NCI-H82 treated with DMSO at 0.1 percent for 48 hours (cell line): ENCODE measurements at regions not wholly inside any gene's neighbourhood (a gene's known extent, or its start where the extent isn't known, plus 50 kb on each side); places are given as distances from the start of the nearest gene placed in this dataset.
"Not testable (repeated sequence)": the region's sequence is repeated elsewhere in the genome, so short reads cannot be mapped to it uniquely, and the experiment has no call there.

Source experiments
- DNase-seq: peaks from one replicate; lab custom pipeline; 2025; ENCODE audit not compliant: unreplicated experiment; lab: John Stamatoyannopoulos, UW

DNA sequence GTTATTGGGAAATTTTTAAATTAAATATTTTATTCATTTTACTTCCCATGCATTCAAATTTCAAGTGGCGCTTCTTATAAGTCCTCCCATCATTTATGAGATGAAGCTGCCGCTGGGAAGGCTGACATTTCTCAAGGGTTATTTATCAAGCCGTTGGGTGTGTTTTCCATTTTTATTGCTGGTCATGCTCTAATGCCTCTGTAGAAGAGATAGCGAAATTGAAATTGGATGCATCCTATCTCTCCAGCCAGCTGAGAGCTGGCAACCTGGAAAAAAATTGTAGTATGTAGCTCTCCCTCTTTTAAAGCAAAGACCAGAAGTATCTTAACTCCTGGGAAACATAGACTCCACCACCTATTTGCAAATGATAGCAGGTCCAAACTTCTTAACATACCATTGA lies 135.9 kb downstream of the C6orf118 start:
- DNase-seq: no peak

DNA sequence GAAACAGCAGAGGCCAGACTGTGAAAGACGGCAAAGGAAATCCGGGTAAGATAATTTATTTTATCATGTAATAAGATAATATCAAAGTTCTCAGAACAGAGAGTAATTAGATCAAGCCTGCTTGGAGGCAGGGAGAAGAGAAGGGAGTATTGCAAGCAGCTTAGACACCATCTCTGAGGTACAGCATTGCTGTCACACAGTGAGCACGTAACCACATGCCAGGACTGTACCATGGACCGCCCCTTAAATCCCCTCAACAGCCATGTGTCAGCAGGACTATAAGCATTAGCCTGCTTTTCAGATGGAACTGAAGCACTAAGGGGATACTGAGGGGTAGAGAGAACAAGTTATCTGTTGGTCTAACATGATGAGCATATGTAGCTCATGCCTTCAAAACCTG lies 141.5 kb downstream of the C6orf118 start:
- peak; percentile 69 for DNase-seq

DNA sequence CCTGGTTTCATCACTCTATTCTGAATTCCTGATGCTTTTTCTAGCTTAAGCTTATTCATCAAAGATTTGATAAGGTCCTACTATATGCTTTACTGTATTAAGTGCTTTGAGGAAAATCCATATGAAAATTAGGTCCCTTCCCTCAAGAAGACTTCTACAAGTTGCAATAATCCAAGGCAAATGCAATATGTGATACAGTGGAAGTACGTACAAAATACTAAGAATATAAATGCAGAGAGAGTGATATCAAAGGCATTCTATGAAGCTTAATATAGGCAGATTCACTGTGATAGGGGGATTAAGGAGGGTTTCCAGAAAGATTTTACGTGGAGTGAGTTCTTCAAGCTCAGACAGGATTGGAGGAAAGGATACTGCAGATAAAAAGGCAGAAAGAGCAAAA lies 142.1 kb downstream of the C6orf118 start:
- DNase-seq: no peak

DNA sequence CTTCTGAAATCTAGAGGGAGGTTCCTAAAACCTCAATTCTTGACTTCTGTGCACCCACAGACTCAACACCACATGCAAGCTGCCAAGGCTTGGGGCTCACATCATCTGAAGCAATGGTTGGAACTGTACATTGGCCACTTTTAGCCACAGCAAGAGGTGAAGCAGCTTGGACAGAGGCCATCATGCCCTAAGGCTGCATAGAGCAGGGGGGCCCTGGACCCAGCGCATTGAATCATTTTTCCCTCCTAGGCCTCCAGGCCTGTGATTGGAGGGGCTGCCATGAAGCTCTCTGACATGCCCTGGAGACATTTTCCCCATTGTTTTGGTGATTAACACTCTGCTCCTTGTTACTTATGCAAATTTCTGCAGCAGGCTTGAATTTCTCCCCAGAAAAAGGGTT lies 145.9 kb downstream of the C6orf118 start:
- DNase-seq: no peak

DNA sequence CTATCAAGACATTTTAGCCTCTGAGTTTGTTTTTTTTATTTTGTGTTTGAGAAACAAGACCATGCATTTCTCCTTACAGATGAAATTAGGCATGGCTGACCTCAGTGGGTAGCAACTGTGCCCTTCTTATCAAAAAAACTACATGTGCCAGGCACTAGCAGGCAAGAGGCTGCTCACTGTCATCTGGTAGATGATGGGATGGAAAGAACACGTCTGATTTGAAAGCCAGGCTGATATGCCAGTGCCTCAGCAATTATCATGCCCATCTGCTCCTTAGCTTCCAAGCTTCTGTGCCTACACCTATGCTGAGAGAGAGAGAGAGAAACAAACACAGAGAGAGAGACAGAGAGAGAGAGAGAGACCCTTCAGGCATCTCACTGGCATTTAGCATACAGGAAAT lies 149.9 kb downstream of the C6orf118 start:
- DNase-seq: no peak

DNA sequence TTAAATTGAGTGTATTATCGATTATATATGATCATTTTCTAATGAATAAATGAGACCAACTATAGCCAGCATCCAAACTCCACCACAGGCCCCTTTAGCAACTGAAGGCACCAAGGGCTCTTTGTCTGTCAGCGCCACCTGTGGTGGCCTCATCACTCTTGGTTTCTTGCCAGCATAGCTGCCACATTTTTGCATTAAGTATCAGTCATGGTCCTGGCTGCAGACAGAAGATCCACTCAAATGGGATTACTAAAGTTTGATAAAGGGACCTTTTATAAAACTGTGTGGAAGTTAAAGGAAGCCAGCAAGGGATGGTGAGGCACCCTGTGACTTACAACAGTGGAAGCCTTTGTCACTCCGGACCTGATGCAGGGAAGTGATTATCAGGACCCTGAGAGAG lies 162.9 kb downstream of the C6orf118 start:
- DNase-seq: no peak

DNA sequence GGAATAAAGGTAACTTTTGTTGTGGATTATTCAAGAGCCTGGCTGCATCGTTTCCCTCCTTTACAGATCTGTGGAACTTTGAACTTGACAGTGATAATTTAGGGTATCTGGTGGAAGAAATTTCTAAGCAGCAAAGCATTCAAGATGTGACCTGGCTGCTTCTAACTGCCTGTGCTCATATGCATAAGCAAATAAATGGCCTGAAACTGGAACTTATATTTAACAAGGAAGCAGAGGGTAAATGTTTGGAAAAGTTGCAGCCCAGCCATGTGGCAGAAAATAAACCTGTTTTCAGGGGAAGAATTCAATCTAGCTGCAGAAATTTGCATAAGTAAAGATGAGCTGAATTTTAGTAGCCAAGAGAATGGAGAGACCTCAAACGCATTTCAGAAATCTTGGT lies 173.5 kb downstream of the C6orf118 start:
- DNase-seq: no peak

DNA sequence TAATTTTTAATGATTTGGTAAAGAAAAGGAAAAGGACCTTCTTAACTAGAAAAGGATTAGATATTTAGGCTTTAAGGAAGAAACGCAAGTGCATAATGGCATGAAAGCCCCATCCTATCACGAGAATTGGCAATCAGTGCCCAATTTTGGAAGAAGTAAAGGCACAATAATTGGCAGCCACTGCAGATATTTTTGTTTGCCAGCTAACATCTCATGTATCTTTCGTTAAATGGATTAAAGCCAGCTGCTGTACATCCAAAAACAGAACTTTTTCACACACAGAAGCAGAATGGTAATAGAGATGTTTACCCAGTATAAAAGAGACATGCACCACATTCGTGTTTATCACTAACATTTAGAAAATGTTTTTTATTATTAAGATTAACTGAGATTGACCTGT lies 180.3 kb downstream of the C6orf118 start:
- no peak for DNase-seq

DNA sequence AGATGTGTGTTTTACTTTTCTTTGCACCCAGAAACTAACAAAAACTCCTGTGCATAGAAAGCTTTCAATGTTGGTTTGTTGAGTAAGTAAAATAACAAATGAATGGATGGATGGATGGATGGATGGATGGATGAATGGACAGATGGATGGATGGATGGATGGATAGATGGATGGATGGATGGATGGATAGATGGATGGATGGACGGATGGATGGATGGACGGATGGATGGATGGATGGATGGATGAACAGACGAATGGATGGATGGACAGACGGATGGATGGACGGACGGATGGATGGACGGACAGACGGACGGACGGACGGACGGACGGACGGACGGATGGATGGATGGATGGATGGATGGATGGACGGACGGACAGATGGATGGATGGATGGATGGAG lies 181.7 kb downstream of the C6orf118 start:
- DNase-seq: not testable (repeated sequence)

DNA sequence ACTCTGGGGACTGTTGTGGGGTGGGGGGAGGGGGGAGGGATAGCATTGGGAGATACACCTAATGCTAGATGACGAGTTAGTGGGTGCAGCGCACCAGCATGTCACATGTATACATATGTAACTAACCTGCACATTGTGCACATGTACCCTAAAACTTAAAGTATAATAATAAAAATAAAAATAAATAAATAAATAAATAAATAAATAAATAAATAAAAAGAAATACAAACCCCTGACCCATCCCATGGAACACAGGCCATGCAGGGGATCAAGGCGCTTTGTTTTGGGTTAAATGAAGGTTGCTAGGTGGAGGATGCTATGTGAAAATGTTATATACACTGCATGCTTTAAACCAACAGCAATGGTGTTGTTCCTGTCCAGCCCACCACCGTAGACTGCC lies 184.7 kb downstream of the C6orf118 start:
- DNase-seq: not testable (repeated sequence)

DNA sequence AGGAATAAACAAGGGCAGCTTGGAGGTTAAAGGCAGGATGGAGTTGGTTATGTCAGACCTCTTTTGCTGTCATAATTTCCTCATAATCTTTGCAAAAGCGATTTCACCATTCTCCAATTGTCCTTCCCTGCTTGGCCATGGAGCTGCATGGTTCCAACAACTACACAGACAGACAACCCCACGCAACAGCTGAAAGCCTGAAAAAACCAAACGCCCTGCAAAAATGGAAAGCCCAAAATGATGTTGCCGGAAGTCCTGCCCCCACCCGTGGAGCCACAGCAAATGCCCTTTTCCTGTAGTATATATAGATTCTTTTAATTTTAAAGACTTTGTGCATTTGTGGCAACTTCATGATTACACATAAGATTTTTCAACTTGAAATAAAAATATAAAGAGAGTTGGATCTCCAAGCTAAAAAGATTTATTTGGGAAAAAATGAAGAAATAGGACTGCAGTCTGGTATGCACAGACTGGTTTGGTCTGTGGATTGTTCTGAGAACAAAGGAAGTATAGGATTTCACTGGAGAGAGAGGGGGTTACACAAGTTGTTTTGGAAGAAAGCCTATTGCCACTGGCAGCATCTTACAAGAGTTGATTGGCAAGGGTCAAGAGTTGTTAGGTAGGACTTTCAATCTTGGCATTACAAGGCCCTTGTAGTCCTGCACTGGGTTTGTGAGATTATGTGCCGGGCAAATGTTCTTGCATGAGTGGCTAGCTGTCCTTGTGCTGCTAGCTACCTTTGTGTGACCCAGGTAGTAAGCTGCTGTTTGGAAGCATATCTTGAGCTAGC lies 190.0 kb downstream of the C6orf118 start:
- no peak for DNase-seq

DNA sequence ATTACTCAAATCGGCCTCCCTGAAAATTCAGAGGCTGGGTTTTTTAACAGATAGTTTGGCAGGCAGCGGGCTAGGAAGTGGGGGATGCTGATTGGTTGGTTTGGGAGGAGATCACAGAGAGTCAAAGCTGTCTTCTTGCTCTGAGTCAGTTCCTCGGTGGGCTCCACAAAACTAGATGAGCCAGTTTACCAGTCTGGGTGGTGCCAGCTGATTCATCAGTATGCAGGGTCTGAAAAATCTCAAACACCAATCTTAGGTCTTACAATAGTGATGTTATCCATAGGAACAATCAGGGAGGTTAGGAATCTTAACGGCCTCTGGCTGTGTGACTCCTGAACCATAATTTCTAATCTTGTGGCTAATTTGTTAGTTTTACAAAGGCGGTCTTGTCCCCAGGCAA lies 190.7 kb downstream of the C6orf118 start:
- DNase-seq: no peak

DNA sequence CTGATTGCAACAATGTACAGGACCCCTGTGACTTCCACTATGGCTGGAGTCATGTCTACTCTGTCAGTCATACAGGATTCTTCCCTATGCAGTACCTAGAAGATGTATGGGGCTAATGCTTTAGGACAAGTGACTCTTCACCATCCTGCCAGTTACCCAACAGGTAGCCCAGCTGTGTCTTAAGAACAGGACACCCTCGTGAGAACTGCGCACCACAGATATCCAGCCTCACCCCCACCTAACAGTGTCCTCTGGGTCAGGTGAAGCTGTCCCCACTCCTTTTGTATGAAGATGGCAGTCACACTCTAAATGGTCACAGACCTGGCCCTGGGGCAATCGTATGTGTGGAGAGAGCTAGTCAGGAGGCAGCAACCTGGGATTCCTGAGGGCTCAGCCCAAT lies 191.6 kb downstream of the C6orf118 start:
- DNase-seq: no peak

DNA sequence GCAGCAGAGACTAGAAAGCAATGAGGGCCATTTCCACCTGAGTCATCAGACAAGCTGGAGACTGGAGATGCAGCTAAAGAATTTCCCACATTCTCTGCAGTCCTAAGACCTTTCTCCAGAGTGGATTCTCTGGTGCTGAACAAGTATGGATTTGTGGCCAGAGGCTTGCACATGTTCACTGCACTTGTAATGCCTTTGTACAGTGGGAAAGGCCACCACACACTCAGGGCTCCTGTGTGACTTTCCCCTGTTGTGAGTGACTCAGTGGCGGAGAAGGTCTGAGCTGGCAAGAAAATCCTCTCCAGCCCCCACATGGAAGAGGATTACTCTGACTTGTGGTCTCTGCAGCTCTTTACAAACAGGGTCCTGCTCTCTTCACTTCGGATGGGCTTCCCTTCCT lies 192.3 kb downstream of the C6orf118 start:
- no peak for DNase-seq

DNA sequence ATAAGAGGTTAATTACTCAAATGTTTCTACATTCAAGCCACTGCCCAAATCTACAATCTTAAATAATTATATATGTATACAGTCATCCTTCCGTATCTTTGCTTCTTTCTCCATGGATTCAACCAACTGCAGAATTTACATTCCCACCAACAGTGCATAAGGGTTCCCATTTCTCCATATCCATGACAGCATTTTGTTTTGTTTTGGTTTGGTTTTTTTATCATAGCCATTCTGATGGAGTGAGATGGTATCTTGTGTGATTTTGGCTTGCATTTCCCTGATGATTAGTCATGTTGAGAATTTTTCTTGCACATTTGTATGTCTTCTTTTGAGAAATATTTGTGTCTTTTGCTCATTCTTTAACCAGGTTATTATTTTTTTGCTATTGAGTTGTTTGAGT lies 198.5 kb downstream of the C6orf118 start:
- DNase-seq: no peak

DNA sequence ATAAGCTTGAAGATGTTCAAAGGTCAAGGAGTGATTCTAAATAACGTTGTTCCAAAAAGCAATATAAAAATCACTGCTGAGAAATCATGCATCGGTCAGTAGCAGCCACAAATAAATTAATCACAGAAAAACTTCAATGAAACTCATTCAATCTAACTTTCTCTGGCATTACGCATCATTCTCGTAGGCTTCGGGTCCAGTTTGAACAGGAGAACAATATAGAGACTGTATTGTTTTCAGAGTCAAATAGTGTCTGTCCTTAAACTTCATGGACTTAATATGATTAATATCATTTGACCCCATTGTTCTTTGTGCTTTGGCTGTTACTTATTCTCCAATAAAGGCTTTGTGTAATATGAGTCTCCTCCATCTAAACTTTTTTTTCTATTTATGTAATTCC lies 200.4 kb downstream of the C6orf118 start:
- DNase-seq: no peak

DNA sequence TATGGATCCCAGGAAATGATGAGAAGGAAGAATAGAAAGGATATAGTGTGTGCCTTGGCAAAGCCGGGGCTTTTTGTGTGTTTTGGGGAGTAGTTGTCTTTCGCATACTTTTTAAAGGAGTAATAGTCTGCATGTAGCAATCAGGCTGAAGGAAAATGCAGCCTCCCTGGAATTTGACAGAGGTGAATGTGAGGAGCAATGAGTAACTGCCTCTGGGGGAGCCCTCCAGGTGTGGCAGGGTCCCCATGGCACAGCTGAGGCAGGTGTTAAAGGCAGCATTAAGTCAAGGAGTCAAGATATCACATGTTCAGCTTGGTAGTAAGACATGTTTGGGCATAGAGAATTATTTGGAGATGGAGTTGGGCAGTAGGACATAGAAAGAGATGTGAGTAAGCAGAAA lies 203.1 kb downstream of the C6orf118 start:
- DNase-seq: no peak

DNA sequence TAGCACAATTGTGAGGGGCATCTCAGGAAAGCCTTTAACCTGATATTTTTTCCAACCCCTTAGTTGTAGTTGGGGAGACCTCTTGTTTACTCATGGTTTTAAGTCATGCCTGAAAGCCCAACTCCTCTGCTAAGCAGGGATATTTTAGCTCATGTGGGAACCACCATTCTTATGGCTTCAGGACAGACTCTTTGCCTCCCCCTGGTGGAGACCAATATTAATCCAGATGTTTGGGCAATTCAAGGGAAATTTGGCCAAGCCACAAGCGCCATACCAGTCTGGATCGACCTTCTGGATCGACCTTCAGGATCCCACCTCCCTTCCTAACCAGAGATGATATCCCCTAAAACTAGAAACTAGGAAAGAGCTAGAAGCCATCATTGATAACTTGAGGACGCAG lies 211.2 kb downstream of the C6orf118 start:
- DNase-seq: no peak

DNA sequence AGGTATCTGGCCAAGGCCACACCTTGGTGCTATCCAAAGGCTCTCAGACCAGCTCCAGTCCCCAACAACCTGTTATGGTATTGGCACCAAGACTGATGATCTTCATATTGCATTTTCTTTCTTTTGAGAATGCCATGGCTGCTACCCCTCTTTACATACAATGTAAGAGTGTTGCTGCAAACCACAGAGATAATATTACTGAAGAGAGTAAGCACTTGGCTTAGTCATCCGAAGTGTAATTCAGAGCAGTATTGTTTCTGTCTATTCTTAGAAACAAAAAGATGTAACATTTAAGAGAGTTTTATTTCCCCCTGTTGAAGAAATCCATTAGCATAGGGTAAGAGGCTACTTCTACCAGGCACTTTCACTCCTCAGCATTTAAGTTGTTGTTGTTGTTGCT lies 212.5 kb downstream of the C6orf118 start:
- DNase-seq: no peak

DNA sequence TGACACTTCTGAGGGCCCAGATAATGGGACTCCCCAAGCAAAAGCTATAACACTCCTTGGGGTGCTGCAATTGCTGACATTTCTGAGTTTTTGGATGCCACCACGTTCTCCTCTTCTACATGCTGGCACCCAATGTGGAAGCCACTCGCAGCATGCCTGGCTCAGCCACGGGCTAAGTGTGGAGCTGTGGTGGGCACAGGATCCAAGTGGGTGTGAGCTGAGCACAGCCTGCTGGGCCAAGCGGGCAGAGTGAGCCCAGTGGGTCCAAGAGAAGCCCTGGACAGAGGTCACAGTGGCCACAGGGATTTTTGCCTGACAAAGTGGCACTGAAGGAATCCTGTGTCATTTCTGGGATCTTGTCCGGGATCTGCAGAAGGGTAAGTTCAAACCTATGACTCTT lies 213.2 kb downstream of the C6orf118 start:
- DNase-seq: no peak

DNA sequence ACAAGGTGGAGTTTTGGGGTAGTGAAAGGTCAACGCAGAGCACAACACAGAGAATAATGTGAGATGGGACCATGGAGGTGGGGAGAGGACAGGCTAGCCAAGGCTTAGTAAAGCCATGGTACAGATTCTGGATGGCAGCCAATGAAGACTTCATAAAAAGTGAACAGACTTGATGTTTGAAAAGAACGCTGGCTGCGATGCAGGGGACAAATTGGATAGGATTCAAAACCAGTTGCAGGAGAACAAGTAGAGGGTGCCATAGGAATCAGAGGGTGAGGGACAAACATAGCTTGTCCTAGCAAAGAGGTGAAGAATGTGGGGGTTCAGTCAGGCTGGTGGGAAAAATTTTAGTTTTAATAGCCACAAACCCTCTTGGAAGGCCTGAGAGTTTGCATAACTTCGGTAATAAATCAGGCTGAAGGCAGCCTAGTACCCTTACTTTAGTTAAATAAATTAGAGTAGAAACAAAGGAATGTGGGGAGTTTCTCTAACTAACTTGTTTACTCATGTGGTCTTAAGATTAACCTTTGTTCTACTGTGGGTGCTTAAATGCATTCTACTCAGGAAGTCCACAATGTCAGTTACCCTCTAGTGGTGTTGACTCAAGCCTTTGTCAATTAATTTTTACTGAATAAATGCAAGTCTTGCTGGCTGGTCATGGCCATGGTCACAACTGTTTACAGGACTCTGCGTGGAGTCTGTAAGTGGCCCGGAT lies 216.4 kb downstream of the C6orf118 start:
- DNase-seq: no peak

DNA sequence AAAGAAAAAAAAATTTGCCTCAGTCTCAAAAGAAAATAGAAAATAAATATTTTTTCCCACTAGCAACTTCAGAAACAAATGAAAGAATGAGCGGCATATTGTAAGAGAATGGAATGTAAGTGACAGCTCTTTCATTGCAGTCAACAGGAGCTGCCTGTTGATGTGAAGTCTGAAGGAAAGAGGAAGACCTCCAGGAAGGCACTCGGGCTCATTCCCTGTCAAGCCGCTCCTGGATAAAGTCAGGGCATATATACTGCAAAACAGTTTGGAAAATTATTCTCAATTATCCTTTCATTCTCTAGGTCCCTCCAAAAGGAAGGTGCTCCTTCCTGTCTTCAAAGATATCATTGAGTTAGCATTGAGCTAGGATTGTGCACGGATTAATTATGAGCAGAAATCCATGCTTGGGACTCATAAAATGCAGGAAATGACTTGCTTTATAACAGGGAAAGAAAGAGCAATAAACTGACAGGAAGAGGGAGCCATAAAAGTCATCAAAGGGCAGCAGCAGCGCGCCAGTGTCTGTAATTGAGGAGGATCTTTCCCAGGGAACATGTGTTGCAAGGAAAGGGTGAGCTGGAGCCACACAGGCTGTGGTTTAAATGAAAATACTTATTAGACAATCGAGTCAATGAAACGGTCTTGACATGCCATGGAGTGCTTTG lies 218.2 kb downstream of the C6orf118 start:
- no peak for DNase-seq
